HG02885 (cell line): ENCODE measurements at regions not wholly inside any gene's neighbourhood (a gene's known extent, or its start where the extent isn't known, plus 50 kb on each side); places are given as distances from the start of the nearest gene placed in this dataset.

Experiments
- ATAC-seq: cut with Tn5 transposase; IDR thresholded peaks from one replicate; pipeline ENCODE4 v1.9.1; 2021; ENCODE audit warnings: mild to moderate bottlenecking; ENCODE audit not compliant: unreplicated experiment, poor library complexity

GRCh38 chr2:103010306-103010705, 248.5 kb downstream of the TMEM182 start:
- ATAC-seq: no peak

- ATAC-seq: no peak
These were observed 248.9 kb downstream of the TMEM182 start for GRCh38 chr2:103010751-103011150.

- ATAC-seq: no peak
These were observed 250.8 kb downstream of the TMEM182 start for GRCh38 chr2:103012590-103012989.

GRCh38 chr2:103025056-103025455, 263.2 kb downstream of the TMEM182 start:
- no peak for ATAC-seq

- no peak for ATAC-seq
These were observed 266.4 kb downstream of the TMEM182 start for GRCh38 chr2:103028181-103028580.
